ENCODE measurements at regions not wholly inside any gene's neighbourhood (a gene's known extent, or its start where the extent isn't known, plus 50 kb on each side); places are given as distances from the start of the nearest gene placed in this dataset.

DNA sequence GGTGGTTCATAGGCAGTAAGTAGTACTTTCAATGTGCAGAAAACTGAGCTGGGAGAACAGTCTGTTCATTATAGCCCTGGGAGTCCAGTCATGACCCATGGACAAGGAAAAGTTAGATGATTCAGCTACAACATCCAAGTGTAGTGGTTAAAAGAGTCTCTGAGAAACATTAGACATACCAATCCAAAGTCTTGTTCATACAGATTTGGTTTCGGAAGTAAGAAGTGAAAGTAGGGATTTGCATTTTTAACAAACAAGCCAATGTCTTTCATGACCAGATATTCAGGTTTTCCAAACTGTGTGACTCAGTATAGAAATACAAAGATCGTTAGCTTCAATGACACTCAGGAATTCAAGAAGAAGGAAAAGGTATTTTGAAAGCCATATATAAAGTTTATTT, 345.3 kb downstream of the SLITRK1 start:
- peaks cover 45 to 57% of the 10 kb centered on the region in 2 donors for H3K9me3 ChIP-seq (replicated peaks in 1 of 2; ENCODE audit: control insufficient read depth in 1 of 2, insufficient read depth in 1 of 2, low read length in 2 of 2)
- no peaks in the 10 kb centered on the region for H3K27me3 Mint-ChIP-seq (ENCODE audit: low read depth in 3 of 3)
- DNase-seq: no peak
- no peaks in the 10 kb centered on the region for H3K4me1 Mint-ChIP-seq
- H3K9ac ChIP-seq (ENCODE audit: insufficient read depth, low read length, poor library complexity, severe bottlenecking): no peak overlapping the region
- no peak overlapping the region for H3K4me3 Mint-ChIP-seq
- no peaks in the 10 kb centered on the region for H3K79me2 ChIP-seq (ENCODE audit: insufficient read depth, low read length)
- intact Hi-C loops (cut with micrococcal nuclease): no loop called here
- H3K9me3 Mint-ChIP-seq: peaks cover 13 to 35% (median 29%) of the 10 kb centered on the region in 7 donors
- H2AFZ ChIP-seq (ENCODE audit: insufficient read depth, low read depth, low read length, poor library complexity, severe bottlenecking): no peak overlapping the region
- H3K27me3 ChIP-seq (ENCODE audit: control insufficient read depth in 2 of 2, insufficient read depth in 2 of 2, low read length in 2 of 2): no peaks in the 10 kb centered on the region
- no CpG with 5 or more reads among the region's 2 CpGs for WGBS (ENCODE audit: insufficient coverage)
- TF ChIP-seq, protein P1, sequence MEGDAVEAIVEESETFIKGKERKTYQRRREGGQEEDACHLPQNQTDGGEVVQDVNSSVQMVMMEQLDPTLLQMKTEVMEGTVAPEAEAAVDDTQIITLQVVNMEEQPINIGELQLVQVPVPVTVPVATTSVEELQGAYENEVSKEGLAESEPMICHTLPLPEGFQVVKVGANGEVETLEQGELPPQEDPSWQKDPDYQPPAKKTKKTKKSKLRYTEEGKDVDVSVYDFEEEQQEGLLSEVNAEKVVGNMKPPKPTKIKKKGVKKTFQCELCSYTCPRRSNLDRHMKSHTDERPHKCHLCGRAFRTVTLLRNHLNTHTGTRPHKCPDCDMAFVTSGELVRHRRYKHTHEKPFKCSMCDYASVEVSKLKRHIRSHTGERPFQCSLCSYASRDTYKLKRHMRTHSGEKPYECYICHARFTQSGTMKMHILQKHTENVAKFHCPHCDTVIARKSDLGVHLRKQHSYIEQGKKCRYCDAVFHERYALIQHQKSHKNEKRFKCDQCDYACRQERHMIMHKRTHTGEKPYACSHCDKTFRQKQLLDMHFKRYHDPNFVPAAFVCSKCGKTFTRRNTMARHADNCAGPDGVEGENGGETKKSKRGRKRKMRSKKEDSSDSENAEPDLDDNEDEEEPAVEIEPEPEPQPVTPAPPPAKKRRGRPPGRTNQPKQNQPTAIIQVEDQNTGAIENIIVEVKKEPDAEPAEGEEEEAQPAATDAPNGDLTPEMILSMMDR (IDR thresholded peaks at IDR 0.05): no peak
- H3K4me1 ChIP-seq (ENCODE audit: control insufficient read depth in 1 of 2, insufficient read depth in 2 of 2, low read length in 2 of 2): no peaks in the 10 kb centered on the region
- no peak overlapping the region for H3K4me2 ChIP-seq (replicated peaks; ENCODE audit: extremely low read depth, low read length, poor library complexity, severe bottlenecking)
- no peak overlapping the region for H3K4me3 ChIP-seq (replicated peaks in 1 of 3; ENCODE audit: low read depth in 2 of 3, low read length in 3 of 3)
- H3K36me3 Mint-ChIP-seq: no peaks in the 10 kb centered on the region
- H4K20me1 ChIP-seq (ENCODE audit: insufficient read depth, low read length): no peaks in the 10 kb centered on the region
- H3K27ac ChIP-seq (ENCODE audit: low read depth in 1 of 2, low read length in 2 of 2): no peak overlapping the region
- no peak overlapping the region for H3K27ac Mint-ChIP-seq
- H3K36me3 ChIP-seq (replicated peaks in 1 of 2; ENCODE audit: control insufficient read depth in 1 of 2, insufficient read depth in 2 of 2, low read length in 2 of 2): no peaks in the 10 kb centered on the region

DNA sequence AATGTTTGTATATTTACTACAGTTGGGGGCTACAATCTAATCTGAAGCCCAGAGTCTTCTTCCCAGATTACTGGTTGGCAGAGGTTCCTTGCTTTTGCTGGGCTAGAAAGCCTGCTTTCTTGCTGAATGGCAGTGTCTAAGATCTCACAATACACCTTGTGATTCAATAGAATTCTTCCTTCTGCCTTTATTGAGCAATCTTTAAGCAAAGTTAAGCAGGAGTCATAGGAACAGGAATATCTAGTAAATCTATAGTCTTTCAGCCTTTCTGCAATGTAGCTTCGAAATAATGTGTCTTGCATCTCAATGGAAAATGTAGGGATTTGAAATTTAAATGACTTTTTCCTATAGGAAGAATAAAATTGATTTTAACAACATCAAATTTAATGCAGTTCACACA, 346.1 kb downstream of the SLITRK1 start:
- H4K20me1 ChIP-seq (ENCODE audit: insufficient read depth, low read length): no peaks in the 10 kb centered on the region
- H3K4me3 ChIP-seq (replicated peaks in 1 of 3; ENCODE audit: low read depth in 2 of 3, low read length in 3 of 3): no peak overlapping the region
- H3K27me3 ChIP-seq (ENCODE audit: control insufficient read depth in 2 of 2, insufficient read depth in 2 of 2, low read length in 2 of 2): no peaks in the 10 kb centered on the region
- no CpG with 5 or more reads among the region's 1 CpG for WGBS (ENCODE audit: insufficient coverage)
- Mint-ChIP-seq H3K27me3 (ENCODE audit: low read depth in 3 of 3) (no peaks in the 10 kb centered on the region), H3K36me3 (no peaks in the 10 kb centered on the region), H3K4me1 (no peaks in the 10 kb centered on the region), H3K9me3 (peaks cover 12 to 35% (median 26%) of the 10 kb centered on the region in 7 donors), H3K27ac (no peak overlapping the region), H3K4me3 (no peak overlapping the region)
- TF ChIP-seq, protein P1 (IDR thresholded peaks at IDR 0.05): no peak
- no peak overlapping the region for H3K27ac ChIP-seq (ENCODE audit: low read depth in 1 of 2, low read length in 2 of 2)
- H3K4me2 ChIP-seq (replicated peaks; ENCODE audit: extremely low read depth, low read length, poor library complexity, severe bottlenecking): no peak overlapping the region
- H2AFZ ChIP-seq (ENCODE audit: insufficient read depth, low read depth, low read length, poor library complexity, severe bottlenecking): no peak overlapping the region
- peaks cover 41 to 53% of the 10 kb centered on the region in 2 donors for H3K9me3 ChIP-seq (replicated peaks in 1 of 2; ENCODE audit: control insufficient read depth in 1 of 2, insufficient read depth in 1 of 2, low read length in 2 of 2)
- intact Hi-C loops (cut with micrococcal nuclease): no loop called here
- H3K9ac ChIP-seq (ENCODE audit: insufficient read depth, low read length, poor library complexity, severe bottlenecking): no peak overlapping the region
- no peaks in the 10 kb centered on the region for H3K79me2 ChIP-seq (ENCODE audit: insufficient read depth, low read length)
- DNase-seq: no peak
- no peaks in the 10 kb centered on the region for H3K36me3 ChIP-seq (replicated peaks in 1 of 2; ENCODE audit: control insufficient read depth in 1 of 2, insufficient read depth in 2 of 2, low read length in 2 of 2)
- no peaks in the 10 kb centered on the region for H3K4me1 ChIP-seq (ENCODE audit: control insufficient read depth in 1 of 2, insufficient read depth in 2 of 2, low read length in 2 of 2)

Measured in CD14-positive monocyte (primary cell).